Fibroblast of mammary gland (primary cell): ENCODE measurements at regions not wholly inside any gene's neighbourhood (a gene's known extent, or its start where the extent isn't known, plus 50 kb on each side); places are given as distances from the start of the nearest gene placed in this dataset.
"Not testable (repeated sequence)": the region's sequence is repeated elsewhere in the genome, so short reads cannot be mapped to it uniquely, and the experiment has no call there.

ENCODE experiments used
- DNase-seq: peaks from one replicate; pipeline ENCODE4 v3.0.0-alpha.2; 2010; ENCODE audit warnings: low read depth
- H3K4me3 ChIP-seq: 2 replicates; pipeline ENCODE4 v1.5.1; 2011; ENCODE audit warnings: low read depth, mild to moderate bottlenecking, low read length, moderate library complexity; ENCODE audit not compliant: control insufficient read depth
- CTCF ChIP-seq: conservative IDR thresholded peaks from 2 replicates; pipeline ENCODE4 v1.5.1; 2011; ENCODE audit warnings: low read depth, low read length, inconsistent platforms; ENCODE audit not compliant: control insufficient read depth, insufficient read depth

GRCh38 chr10:123252779-123253178 is 98.6 kb downstream of the BUB3 start:
- no peak overlapping the region for H3K4me3 ChIP-seq
- DNase-seq, result no peak
- TF ChIP-seq CTCF, result no peak

- H3K4me3 ChIP-seq, DNase-seq: not testable (repeated sequence)
These were observed 100.1 kb downstream of the BUB3 start for GRCh38 chr10:123254343-123254742.

- no peak for TF ChIP-seq CTCF
- H3K4me3 ChIP-seq, result no peak overlapping the region
- DNase-seq, result no peak
These were observed 103.8 kb downstream of the BUB3 start for GRCh38 chr10:123257904-123258456.

GRCh38 chr10:123259081-123259480 is 104.9 kb downstream of the BUB3 start:
- no peak for DNase-seq
- H3K4me3 ChIP-seq, result no peak overlapping the region
- TF ChIP-seq CTCF, result no peak

GRCh38 chr10:123259791-123260190 is 105.6 kb downstream of the BUB3 start:
- TF ChIP-seq CTCF, result no peak
- DNase-seq, result no peak
- no peak overlapping the region for H3K4me3 ChIP-seq

GRCh38 chr10:123262456-123262855 is 108.3 kb downstream of the BUB3 start:
- TF ChIP-seq CTCF, result no peak

GRCh38 chr10:123266971-123267370 is 112.8 kb downstream of the BUB3 start:
- no peak for TF ChIP-seq CTCF
- no peak overlapping the region for H3K4me3 ChIP-seq
- DNase-seq, result peak; percentile 17

More at GRCh38 chr10:123262456-123262855, 108.3 kb downstream of the BUB3 start:
- DNase-seq, result no peak
- no peak overlapping the region for H3K4me3 ChIP-seq
